Stimulated activated CD4-positive, alpha-beta T cell treated with anti-CD3 and anti-CD28 coated beads, TNF-alpha, amount 100 ng/mL, for 24 hours (primary cell): ENCODE measurements at regions not wholly inside any gene's neighbourhood (a gene's known extent, or its start where the extent isn't known, plus 50 kb on each side); places are given as distances from the start of the nearest gene placed in this dataset.

Experiments used
- DNase-seq, 3 experiments: peaks; one replicate each; pipeline ENCODE4 v3.0.0-alpha.2; 2020; ENCODE audit warnings: low read depth in 3 of 3

GRCh38 chr10:33126742-33127141 lies 168.7 kb upstream of the ITGB1 start:
- DNase-seq = no peak

DNA sequence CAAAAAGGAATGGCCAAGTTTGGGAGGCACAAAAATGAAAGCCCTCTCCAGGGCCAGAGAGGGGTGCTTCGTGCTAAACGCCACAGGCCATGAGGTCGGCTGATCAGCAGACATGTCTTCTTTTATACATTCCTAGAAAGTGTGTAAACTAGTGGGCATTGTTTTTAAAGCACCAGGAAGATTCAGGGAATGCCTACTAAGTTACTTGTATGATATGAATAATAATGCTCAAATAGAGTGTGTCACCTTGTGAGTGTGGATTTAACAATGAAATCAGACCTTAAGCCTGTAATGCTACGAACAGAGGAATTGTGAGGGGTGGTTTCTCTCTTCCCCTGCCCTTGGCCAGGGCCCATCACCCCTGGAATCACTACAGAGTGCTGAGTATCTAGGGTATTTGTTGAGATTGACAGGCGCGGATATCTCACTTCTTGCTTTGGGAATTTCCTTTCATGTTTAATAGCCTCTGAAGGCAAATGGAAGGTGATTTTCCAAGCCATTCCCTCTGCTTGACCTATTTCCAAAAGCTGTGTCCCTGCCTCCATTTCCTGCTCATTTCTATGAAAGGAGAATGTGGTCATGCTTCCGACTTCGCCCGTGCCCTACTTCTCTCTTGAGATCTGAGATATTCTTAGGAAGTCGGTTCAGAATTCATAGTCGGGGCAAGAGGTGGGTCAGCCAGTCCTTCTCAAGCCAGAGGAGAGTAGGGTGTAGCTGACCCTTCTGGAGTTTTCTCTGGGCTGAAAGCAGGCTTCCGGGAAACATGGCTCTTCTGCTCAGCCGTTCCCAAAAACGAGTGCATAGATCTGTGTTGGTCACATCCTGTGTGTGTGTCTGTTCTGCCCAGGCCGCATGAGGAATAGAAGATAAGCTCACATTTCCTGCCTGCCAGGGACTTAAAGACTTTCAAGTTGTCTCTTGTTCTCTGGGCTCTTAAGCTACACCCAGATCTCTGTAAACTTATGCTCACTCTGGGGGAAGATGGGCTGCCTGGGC lies 167.8 kb upstream of the ITGB1 start:
- DNase-seq = no peak

- no peak for DNase-seq
Measured at GRCh38 chr10:33125111-33125510, 167.1 kb upstream of the ITGB1 start.

DNA sequence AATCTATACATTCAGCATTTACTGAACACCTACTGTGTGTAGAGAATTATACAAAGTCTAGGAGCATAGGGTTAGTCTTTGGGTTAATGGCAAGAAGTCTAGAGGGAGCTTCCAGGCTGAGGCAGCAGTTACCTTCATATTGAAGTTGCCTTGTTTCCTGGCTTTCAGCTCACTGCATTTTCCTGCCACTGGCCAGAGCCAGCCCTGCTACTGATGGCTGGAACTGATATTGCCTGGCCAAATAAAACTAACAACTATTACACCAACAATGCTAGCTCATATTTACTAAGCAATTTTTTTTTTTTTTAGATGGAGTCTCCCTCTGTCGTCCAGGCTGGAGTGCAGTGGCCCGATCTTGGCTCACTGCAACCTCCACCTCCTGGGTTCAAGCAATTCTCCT lies 165.7 kb upstream of the ITGB1 start:
- DNase-seq = no peak

DNA sequence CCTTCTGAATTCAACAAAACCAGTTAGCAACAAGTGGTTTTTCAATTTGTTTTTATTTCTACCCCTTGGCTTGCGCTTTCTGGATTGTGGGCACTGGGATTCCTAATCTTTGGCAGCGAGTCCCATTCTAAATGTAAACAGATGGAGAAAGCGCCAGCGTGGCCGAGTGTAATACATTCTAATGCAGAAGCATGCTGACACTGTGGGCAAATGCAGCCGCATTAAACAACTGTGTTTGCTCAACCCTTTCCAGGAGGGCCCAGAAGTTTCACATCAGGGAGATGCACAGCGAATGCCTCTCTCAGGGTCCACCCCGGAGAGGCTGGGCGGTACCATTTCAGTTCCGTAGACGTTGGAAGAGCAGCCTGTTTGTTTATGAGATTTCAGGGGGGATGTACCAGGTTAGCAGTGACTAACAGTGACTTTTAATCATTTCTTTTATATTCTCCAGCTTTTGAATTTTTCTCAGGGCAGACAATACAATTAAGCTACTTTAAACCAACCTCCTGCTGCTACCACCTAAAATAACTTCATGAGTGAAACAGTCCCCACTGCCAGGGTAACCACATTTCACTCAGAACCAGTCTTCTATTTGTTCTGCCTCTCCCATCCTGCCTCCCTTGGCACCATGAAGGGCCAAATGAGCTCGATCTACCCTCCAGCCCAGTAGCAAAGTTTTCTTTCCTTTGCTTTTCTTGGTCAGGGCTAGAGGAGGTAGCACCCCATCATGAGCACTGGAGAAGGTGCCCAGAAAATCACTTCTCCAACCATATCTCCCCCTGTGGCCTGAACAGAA lies 164.2 kb upstream of the ITGB1 start:
- no peak for DNase-seq

GRCh38 chr10:33120700-33121099 lies 162.7 kb upstream of the ITGB1 start:
- DNase-seq = no peak

DNA sequence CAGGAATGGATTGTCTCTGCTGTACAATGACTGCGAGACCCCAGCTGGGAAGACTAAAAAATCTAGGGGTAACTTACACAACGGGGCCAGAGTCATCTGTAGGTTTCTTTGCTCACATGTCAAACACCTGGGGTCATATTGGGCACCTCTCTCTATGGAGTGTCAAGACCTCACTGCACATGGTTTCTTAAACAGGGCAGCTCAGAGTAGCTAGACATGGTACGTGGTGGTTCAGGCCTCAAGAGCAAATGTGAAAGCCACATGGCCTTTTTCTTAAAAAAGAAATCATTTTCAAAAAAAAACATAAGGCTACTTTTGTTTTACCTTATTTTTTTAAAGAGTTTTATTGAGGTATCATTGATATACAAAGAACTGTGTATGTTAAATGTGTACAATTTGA lies 162.2 kb upstream of the ITGB1 start:
- no peak for DNase-seq

GRCh38 chr10:33117816-33118215 lies 159.8 kb upstream of the ITGB1 start:
- DNase-seq = no peak

DNA sequence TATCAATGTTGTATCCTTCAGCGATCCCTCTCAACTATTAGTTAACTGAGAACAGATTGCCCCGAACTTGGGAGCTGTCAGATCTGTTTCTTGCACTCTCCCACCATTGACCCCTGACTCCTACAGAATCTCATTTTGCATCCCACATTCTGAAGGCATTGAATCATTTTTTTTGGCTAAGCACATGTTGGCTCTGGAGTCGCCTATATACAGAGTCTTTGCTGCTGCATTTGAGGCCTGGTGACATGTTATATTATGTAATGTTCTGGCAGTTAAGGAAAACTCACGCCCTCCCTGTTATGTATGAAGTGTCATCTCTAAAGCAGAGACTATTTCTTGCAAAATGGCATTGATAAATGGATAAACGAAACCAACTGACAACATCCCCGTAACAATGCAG lies 159.2 kb upstream of the ITGB1 start:
- DNase-seq = no peak

- no peak for DNase-seq
Measured at GRCh38 chr10:33115738-33116719, 158.0 kb upstream of the ITGB1 start.

GRCh38 chr10:33114451-33114952 lies 156.5 kb upstream of the ITGB1 start:
- DNase-seq = no peak

DNA sequence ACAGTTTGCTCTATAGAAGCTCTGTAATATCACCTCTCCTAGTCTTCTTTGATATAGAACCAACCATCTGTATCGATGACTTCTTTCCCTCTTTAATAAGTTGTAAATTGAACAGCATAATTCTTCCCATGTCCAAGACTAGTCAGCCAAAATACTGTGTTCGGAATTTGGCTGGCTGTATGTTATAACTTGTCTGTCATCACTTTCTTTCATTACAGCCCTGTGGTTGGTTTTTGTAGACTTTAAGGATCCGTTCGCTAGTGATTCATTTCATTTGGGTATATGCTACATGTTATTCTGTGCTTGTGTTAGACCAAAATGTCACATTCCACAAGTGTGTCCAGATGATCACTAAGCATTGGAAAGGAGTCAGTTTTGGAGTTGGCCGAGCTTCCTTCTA lies 155.4 kb upstream of the ITGB1 start:
- no peak for DNase-seq

DNA sequence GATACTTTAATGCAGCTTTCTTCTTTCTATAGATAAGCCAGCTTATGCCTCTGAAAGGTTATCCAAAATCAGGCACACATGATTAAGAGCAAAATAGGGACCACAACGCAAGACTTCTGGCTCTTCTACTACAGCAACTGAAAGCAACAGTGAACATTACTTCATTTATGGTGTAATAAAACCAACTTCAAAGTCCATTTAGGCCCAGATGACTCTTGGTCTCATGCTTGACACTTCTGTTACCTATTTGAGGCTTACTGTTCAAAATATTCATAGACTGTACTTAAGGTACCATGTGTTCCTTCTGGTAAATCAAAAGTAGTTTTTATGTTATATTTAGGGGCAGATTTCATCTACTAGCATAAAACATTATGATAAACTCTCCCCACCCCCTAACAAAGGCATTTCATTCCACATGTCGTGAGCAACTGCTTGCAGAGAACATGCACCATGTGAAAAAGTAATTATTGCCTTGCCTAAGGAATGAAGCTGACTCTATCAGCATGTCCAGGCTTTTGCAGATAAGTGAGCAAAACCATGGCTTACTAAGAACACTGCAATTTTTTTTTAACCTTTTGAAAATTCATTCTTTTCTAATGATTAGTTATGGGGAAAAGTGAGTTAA lies 154.9 kb upstream of the ITGB1 start:
- no peak for DNase-seq

GRCh38 chr10:33111488-33112051 lies 153.5 kb upstream of the ITGB1 start:
- no peak for DNase-seq

DNA sequence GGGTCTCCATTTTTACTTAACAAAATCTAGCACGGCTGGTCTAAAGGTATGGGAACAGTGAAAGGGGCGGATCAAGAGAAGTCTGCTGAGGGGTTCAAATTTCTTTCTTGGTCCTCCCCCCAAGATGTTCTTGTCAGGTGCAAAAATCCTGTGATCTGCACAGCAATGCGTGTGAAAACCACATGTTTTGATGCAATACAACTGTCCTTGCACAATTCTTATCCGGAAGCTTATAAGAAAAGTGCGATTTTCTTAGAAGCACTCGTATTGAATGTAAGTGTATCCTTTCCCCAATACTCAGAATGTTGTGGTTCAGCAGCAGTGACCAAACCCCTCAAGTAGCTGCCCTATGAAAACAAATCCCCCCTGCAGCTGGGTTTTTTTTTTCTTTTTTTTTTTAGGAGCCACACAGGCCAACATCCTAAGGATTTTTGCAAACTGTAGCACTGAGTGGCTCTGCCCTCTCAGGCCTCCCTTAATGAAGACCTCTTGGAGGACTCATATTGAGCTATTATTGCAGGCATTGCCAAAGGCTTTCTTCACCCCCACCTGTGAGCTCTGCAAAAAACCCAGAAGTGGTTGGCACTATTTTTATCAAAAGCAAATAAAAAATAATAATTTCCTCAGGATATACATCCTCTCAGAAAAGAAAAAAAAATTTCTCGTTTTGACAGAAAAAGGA lies 151.9 kb upstream of the ITGB1 start:
- no peak for DNase-seq

GRCh38 chr10:33109384-33109783 lies 151.4 kb upstream of the ITGB1 start:
- DNase-seq = no peak

- no peak for DNase-seq
Measured at GRCh38 chr10:33107953-33108352, 149.9 kb upstream of the ITGB1 start.

DNA sequence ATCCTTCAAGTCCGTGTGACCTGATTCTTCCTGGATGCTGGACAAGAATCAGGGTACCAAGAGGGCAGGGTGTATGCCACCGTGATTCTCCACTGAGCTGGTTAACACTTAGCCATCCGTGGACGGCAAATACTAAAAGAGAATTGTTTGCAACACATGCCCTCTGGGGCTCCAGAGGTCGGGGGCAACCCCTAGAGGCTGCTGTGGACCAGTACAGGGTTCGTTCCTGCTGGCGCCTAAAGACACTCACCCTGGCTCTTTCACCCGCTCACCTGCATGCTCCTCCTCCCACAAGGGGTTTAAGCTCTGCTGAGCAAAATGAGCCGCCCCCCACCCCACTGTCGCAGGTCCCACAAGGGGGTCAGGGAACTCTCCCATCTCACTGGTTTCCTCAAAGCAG lies 148.7 kb upstream of the ITGB1 start:
- no peak for DNase-seq

DNA sequence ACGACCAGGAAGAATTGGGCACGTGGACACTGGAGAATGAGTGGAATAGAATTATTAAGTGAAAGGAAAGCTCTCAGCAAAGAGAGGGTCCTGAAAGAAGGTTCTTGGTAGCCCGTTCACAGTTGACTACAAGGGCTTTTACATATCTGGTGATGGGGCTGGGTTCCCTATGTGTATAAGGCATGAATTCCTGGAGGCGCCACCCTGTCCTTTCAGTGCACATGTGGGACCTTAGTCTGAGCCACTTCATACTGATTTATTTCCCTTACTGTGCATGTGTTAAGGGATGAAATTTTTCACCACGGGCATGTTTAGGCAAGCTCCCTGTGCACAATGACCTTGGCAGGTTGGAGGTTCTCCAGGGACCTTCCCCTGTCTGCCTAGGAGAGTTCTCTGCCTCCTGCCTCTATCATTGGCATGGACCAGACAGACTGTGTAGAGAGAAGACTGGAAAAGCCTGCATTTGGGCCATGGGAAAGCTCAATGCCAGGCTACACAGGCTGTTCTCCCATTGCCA lies 145.9 kb upstream of the ITGB1 start:
- no peak for DNase-seq

- no peak for DNase-seq
Measured at GRCh38 chr10:33102071-33102470, 144.0 kb upstream of the ITGB1 start.
